ENCODE measurements at regions not wholly inside any gene's neighbourhood (a gene's known extent, or its start where the extent isn't known, plus 50 kb on each side); places are given as distances from the start of the nearest gene placed in this dataset.

DNA sequence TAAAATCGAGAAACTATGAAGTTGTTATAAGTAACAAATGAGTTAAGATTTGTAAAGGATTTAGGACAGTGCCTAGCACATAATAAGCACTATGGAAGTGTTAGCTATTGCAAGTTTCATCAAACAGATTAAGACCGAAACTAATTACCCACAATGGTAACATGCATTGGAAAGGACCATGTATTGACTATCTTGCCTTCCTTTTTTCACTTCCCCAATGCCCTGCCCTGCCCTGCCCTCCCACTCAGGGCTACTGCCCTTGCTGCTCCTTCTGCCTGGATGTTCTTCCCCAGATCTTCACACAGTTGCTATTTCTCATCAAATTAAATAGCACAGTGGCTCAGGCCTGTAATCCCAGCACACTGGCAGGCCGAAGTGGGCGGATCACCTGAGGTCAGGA, 202.1 kb upstream of the PSMD7 start:
- no peak for DNase-seq

DNA sequence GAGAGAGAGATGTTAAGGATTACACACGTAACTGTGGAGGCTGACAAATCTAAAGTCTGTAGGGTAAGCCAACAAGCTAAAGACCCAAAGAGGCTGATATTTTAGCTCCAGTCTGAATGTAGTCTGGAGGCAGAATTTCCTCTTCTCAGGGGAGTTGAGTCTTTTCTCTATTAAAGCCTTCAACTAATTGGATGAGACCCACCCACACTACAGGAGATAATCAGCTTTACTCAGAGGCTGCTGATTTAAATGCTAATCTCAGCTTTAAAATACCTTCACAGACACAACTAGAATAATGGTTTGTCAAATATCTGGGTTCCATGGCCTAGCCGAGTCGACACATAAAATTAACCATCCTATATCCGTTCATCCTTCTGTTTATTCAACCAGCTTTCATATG, 204.3 kb upstream of the PSMD7 start:
- no peak for DNase-seq

DNA sequence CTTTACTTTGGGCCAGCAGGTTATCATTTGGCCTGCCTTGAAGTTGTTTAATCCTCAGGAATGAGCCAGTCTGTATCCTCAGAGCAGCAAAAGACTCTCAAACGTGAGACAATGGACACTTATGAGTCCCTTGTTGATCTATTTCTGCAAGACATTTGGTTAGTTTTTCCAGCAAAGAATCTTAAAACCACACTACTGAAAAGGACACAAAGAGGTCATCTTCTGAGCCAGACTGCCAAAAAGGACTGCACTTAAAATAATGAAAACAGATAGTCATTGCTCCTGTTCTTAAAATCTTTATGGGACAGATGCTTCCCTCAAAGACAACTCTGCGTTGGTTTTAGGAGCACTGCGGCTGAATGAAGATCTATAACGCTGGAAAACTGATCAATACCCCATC, 205.7 kb upstream of the PSMD7 start:
- DNase-seq, result no peak

DNA sequence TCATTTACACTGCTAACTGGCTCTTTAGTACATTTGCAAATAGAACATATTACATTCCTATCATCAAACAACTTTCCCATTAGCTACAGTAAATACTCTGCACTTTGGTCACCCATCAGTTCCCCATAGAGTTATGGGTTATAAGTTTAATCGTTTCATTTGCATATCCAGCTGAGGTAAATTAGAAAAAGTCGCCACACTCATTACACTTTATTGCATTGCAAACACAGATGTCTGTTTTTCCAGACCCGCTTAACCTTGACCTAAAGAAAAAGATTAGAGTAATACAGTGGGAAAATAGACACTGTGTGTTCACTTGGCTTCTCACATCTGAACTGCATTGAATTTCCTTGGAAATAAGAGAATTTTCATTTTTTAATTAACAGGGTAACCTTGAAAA, 213.1 kb upstream of the PSMD7 start:
- no peak for DNase-seq

DNA sequence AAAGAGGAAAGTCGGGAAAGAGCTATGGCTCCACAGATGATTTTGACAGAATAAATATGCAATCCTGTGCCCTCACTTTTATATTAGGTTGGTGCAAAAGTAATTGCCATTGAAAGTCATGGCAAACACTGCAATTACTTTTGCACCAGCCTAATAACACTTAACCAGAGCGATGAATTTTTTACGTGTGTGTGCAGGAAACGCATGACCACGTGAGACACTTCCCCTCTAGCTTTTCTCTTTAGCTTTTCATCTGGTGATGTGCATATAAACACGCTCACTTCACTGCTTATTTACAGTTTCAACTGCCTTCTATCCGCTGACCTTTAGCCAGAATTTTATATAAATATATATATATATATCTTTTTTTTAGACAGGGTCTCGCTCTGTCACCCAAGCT, 216.3 kb upstream of the PSMD7 start:
- no peak for DNase-seq

DNA sequence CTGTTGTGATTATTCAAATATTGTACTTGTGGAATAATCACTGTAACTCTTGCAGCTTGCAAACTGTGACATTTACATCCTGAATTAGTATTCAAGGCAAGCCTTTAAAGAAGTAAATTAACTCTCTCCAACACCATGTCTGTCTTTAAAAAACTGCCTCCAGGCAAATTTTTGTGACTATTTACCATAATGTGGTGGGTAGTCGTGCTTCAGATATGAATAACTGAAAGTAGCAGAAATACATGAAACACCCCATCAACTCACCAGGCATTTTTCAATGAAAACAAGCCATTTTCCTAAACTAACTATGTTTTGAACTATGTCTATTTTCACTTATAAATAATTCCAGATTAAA, 217.4 kb upstream of the PSMD7 start:
- no peak for DNase-seq

DNA sequence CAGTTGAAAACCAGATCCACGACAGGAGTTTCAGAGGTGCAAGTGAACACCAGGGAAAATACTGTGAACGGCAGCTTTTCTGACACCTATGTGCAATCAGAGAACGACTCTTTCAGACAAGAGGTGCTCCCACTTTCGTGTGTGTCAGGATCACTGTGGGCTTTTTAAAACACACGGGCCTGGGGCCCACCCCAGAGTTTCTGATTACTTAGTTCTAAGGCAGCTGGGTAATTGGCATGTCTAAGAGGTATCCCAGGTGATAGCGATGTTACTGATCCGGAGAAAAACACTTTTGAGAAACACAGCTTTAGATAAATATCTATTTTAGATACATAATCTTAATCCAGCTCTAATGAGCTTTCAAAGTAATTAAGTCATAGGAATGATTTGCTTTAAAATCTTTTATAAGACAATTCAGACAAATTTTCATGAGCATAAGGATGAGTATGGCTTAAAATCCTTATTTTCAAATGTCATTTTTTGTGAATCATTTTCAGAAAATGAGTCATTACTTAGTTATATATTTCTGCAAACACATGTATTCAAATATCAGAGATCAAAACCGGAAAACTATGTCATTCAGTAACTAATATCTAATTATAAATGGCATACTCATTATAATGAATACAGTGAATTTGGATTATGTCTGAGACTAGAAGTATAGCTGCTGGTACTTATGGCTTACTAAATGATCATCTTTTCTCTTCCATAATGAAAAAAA, 217.9 kb upstream of the PSMD7 start:
- DNase-seq, result no peak

DNA sequence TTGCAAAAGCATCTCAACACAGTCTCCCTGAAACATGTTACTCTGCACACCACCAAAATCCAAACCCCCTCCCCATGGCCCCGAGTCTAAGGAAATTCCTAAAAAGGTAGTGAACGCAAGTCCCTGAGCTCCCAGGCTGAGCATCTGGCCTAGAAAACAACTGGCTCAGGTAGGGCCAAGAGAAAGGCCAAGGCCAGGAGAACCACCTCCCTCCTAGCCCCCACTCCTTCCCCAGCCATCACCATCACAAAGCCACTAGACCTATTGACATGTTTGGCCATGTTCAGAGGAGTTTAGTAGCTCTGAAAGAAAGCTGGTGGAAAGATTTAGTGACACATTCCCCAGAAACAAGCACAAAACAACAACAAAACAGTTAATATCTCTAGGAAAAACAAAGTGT, 220.0 kb upstream of the PSMD7 start:
- DNase-seq, result no peak

DNA sequence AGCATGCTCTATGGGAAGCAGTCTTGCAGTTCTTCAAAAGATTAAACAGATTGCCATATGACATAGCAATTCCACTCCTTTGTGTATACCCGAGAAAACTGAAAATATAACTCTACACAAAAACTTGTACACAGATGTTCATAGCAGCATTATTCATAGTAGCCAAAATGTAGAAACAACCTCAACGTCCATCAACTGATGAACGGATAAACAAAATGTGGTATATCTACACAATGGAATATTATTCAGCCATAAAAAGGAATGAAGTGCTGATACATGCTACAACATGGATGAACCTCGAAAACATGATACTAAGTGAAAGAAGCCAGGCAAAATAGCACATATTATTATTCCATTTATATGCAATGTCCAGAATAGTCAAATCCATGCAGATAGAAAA, 221.2 kb upstream of the PSMD7 start:
- DNase-seq, result no peak

DNA sequence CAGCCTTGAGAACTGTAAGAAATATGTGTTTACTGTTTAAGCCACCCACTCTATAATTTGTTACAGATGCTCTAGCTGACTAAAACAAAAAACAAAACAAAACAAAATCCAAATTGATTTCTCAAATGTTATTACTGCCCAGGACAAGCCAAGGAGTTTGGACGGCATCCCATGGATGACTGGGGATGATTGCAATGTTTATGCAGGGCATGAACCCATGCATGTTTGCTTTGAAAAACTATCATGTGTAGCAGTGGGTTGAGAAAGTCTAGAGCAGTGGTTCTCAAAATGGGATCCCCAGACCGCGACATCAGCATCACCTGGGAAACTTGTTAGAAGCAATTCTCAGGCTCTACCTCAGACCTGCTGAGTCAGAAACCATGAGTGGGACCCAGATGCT, 223.2 kb upstream of the PSMD7 start:
- DNase-seq, result no peak

DNA sequence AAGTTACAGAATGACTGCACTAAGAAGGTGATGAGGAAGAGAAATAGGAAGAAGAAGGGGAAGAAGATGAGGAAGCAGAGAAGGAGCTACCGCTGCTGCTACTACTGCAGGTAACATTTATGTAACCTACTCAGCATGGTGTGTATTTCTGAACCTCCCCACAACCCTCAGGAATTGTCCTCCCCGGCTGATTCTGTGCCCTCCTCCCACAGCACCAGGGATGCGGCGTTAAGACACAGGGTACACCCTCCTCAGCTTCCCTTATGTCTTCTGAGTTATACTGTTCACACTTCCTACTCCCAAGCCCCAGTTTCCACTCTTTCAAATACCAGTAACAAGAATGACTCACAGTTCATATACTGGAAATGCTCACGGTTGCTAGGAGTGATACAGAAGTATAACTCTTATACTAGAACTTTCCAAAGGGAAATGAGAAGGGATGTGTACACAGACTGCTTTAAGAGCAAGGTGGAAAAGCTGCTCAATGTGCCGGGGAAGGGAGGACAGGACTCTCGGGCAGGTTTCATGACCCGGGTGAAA, 224.5 kb upstream of the PSMD7 start:
- DNase-seq, result no peak

DNA sequence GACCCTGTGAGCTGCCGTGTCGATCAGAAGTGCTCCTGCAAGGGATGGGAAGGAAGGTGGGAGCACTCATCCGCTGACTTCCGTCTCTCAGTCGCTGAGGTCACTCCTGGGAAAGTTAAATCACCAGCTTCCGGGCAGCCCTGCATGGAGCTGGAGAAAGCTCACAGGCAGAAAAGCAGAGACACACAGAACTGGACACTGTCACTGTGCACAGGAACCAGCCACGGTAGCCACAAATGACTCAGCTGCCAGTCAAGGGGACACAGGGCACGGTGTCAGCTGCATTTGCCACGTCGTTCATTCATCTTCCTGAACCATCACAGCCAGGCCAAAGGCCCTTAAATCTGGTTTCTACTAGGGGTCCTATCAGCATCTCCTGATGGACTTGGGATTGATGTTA, 226.4 kb upstream of the PSMD7 start:
- DNase-seq, result no peak

DNA sequence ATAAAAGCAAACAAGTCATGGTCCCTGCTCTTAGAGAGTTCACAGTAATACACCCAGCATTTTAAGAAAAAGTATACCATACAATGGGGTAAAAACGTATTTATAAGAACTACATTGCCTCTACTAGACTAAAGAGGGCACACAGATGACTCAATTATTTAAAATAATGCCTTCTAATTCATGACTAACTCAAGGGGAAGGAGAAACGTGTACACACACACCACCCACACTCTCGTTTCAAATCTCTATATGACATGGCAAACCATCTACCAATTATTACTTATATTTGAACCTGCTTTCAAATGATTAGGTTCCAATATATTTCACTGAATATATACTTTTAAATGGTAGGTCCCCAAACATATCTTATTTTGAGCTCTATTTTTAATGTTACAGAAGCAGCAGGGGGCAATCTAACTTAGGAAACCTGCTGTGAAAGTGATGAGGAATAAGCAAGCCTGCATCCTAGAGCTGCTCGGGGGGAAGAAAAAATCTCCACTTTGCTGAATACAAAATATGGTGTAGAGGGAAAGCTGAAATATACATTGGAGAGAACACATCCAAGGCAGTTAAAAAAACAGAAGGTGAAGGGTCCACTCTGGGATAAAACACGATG, 232.4 kb upstream of the PSMD7 start:
- no peak for DNase-seq

DNA sequence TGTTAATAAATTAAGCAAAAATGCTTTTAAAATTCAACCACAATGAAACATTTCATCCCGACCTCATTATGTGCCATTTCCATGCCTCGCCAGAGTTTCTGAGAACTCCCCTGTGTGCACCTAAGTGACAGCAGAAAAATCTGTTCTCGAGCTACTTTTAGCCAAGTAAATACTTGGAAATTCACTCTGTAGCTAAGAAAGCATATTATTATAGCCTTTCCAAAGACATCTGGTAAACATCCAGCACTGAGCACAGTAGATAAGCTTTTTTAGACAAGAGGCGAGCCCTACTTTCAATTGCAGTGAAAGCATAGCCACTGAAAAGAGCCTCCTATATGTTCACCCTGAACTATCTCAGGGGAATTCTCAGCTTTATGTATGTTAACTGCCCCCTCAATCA, 242.8 kb upstream of the PSMD7 start:
- no peak for DNase-seq

DNA sequence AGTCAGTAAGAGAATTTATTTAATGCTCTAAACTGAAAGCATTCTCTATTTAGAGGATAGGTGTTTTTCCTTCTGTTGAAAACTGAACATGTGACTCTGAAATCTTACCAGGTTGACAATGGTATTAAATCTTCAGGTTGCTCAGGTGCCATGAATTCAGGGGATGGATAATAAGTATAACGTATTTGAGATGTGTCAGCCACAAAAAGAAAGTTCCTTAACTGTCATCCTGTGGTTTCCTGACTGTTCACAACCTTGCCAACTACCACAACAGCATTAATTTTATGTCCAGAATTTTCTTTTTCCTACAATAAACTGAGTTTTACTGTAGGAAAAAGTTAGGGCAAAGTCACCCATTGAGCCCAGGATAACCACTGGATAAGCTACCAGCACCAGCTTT, 243.3 kb upstream of the PSMD7 start:
- DNase-seq, result no peak

DNA sequence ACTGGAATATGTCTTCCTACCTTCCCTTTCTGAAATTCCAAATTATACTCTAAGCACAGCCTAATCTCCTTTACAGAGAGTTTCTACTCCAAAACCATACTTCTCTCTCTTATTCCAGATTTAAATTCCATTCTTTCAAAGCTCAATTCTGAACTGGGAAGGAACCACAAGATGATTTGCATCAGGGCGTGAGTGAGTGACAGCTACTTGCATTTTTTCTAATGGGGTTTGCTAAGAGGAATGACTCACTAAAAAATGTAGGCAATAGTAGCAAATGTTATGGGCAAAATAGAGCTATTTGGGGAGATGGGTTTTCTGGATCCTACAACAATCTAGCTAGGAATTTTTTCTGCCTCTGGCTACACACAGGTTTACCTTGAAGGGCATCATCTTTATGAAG, 244.6 kb upstream of the PSMD7 start:
- no peak for DNase-seq

DNA sequence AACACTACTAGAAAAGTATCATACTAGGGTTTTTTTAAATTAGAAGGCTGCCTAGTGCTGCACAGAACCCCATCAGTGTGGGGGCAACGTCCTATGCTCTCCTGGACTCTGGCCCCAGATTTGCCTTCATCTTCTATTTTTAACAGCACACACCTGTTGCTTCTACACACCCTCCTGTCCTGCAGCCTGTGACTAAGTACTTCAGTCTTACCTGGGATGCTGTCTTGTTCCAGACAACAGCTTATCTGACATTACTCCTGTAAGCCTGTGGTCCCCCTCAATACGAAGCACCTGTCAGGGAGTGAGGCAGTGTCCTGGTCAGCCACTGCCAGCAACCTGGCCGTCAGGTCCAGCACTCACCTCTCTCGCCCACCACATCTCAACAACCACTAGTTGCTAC, 247.6 kb upstream of the PSMD7 start:
- no peak for DNase-seq

DNA sequence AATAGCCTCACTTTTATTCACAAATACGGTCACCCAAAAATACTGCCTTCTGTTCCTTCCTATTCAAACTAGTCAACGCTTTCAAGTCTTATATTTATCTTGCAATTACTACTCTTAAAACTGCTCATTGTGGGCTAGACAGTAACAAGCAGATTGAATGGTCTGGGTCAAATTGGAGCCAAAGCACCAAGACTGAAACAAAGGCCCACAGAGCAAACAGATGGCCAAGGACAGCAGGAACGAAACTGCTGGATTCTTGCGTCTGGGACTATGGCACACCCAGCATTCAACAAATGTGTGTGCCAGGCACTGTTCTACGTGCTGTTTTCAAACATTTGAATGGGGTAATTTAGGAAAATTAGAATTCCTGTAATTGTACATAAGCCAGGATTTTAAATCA, 250.1 kb upstream of the PSMD7 start:
- peak; percentile 28 for DNase-seq

DNA sequence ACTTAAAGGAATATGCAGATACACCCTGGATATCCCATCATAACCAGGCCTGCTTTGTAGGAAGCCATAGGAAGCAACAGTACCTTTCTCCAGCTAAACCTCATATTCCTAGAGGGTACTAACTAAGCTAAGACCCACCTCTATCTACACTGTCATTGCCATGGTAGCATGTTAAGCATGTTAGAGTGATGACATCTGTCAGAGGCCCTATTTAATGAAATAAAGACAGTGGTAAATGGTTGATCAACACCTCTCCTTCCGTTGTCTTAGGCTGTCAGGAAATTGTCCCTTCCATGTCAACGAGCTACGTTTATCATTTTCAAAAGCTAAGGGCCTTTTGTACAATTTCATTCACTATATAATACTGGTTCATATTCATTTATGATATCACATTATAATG, 251.1 kb upstream of the PSMD7 start:
- DNase-seq, result no peak

DNA sequence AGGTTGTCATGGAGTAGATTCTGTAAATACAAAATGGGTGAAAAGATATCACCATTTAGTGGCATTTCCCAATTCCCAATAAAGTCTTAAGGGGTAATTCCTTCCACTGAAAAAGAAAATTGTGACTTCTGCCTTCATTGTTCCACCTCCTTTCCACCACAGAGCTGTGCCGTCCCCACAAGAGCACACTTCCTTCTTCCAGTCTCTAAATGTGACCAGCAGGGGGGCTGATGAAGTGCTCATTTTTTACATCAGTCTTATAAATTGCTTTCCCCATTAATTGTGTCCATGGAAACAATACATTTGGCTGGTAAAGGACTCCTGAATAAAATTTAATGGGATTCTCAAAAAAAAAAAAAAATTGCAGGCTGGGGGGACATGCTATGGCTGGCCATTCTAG, 260.8 kb upstream of the PSMD7 start:
- DNase-seq, result no peak

DNA sequence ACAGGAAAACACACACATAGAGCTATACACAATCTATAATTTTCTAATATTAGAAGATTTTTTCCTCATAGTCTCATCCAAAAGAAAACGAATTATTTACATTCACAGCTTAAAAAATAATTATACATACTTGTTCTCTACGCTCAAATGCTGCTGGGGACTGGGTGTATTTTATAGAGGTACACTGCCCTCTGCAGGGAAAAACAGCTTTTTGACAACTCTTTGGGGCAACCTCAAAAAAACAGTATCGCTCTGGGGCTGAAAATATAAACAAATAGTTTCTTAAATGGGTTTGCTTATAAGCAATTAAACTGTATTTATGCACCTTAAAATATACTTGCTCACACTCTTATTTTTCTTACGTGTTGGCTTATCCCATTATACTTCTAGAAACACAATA, 261.8 kb upstream of the PSMD7 start:
- DNase-seq, result no peak

DNA sequence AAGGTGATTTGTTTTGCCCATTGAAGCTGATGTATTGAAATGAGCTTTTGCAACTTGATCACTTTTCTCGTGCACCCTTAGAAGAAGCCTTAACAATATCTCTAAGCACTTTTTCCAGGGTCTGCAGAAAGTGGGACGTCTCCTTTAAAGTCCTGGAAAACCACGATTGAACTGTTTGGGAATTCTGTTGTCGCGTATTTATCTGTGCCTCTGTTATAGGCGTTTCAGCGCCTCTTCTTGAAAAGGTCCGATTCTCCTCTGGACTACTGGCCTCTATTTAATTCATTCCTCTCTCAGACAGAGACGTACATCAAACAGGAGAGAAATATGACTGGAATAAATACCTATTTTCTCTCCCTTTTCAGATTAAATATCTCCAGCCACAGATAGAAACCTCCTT, 262.4 kb upstream of the PSMD7 start:
- no peak for DNase-seq

DNA sequence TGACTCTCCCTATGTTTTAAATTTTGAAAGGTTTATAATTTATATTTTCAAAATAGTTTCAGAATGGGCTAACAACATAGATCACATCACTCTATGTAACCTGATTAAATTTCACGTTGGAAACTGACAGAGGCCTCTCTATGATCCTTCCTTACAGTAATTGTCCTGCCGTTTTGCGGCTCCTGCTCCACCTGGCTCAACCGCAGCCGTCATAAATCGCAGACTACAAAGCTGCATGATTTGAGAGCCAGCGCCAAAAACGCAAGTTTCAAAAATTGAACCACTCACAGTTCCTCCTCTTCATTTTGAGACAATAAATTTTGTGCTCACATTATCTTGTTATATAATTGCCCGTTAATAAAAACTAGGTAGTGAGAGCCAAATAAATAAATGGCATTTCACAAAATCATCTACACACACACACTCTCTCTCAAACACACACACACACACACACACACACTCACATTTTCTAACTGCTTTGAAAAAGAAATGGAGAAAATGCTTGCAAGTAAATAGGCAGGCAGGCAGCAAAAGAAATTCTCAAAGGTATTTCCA, 263.1 kb upstream of the PSMD7 start:
- DNase-seq, result no peak

DNA sequence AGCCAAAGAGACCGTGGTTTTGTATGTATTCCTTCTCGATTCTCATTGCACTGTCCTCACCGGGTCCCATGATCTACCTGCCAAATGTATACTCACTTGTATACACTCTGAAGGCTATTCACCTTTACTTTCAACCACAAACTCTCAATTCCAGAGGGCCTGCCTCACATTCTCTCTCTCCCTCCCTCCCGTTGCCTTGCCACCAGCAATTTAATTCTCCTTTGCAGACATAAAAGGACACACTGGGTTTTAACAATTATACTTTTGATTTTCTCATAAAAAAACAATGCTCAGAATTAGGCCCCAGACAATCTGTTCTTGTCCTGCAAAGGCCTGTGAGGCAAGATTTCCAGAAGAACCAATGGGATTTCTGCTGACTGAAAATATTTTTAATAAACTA, 265.1 kb upstream of the PSMD7 start:
- DNase-seq, result no peak
